ENCODE measurements at regions not wholly inside any gene's neighbourhood (a gene's known extent, or its start where the extent isn't known, plus 50 kb on each side); places are given as distances from the start of the nearest gene placed in this dataset.

DNA sequence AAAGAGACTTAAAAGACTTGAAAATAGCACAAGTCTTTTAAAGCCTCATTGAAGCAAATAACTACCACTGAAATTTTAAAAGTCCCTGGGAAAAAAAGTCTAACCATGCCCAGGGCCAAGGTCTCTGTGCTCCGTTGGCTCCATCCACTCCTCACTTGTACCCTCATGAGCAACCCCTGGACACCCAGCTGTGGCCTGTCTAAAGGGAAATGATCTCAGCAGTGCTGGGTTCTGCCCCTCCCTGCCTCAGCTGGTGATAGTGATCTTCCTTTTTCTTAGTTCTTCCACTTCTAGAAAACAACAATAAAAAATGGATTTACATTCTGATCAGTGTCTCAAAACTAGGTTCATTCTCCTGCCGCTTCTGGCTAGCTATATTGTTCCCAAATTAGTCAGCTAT, 423.5 kb upstream of the ADAMTS5 start (continued):
- TF ChIP-seq, protein P1, sequence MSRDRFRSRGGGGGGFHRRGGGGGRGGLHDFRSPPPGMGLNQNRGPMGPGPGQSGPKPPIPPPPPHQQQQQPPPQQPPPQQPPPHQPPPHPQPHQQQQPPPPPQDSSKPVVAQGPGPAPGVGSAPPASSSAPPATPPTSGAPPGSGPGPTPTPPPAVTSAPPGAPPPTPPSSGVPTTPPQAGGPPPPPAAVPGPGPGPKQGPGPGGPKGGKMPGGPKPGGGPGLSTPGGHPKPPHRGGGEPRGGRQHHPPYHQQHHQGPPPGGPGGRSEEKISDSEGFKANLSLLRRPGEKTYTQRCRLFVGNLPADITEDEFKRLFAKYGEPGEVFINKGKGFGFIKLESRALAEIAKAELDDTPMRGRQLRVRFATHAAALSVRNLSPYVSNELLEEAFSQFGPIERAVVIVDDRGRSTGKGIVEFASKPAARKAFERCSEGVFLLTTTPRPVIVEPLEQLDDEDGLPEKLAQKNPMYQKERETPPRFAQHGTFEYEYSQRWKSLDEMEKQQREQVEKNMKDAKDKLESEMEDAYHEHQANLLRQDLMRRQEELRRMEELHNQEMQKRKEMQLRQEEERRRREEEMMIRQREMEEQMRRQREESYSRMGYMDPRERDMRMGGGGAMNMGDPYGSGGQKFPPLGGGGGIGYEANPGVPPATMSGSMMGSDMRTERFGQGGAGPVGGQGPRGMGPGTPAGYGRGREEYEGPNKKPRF (IDR thresholded peaks at IDR 0.05; ENCODE audit: low read depth, low read length): no peak
- no peak for TF ChIP-seq ZNF311 (CRISPR knock-in tag; IDR thresholded peaks at IDR 0.05)

- Histone ChIP-seq H3K36me3 (ENCODE audit: control insufficient read depth, insufficient read depth, low read length) (no peaks in the 10 kb centered on the region), H3K9me1 (ENCODE audit: control insufficient read depth, insufficient read depth, low read length) (no peaks in the 10 kb centered on the region), H3K27ac (ENCODE audit: extremely low read depth, low read depth, low read length) (no peak overlapping the region), H3K4me2 (ENCODE audit: insufficient read depth, low read length) (no peak overlapping the region), H3K4me3 (no peak overlapping the region), H3K9me3 (replicated peaks; ENCODE audit: control insufficient read depth, insufficient read depth, low read depth, low read length) (no peaks in the 10 kb centered on the region), H3K27me3 (ENCODE audit: control insufficient read depth in 2 of 2, insufficient read depth in 2 of 2, low read length in 2 of 2) (no peaks in the 10 kb centered on the region), H3K9ac (ENCODE audit: insufficient read depth in 1 of 2, low read depth in 2 of 2, low read length in 2 of 2) (no peak overlapping the region), H3K4me1 (replicated peaks in 1 of 2; ENCODE audit: control insufficient read depth in 2 of 2, insufficient read depth in 2 of 2, low read length in 2 of 2) (no peaks in the 10 kb centered on the region), H4K20me1 (replicated peaks; ENCODE audit: control insufficient read depth, insufficient read depth, low read length) (no peaks in the 10 kb centered on the region), H3K79me2 (ENCODE audit: control insufficient read depth, insufficient read depth, low read length) (no peaks in the 10 kb centered on the region), H2AFZ (ENCODE audit: low read depth, low read length) (no peak overlapping the region)
- BruUV-seq (replicated peaks): no TSS peak
- intact Hi-C loops (cut with micrococcal nuclease) (no loop called here), in situ Hi-C loops (cut with MboI) (no loop called here)
- ChIA-PET CTCF (ENCODE audit: low intra/inter-chr PET ratio) (no interaction called here), POLR2A (no interaction called here)
- ATAC-seq (no peak), DNase-seq (ENCODE audit: extremely low read depth in 1 of 4, low spot score in 3 of 4) (no peak), FAIRE-seq (no peak)
- 0% methylated on average over 2 of the region's 2 CpGs for WGBS (ENCODE audit: insufficient coverage, low coverage, missing lambda C conversion rate)
- no peak for TF ChIP-seq PTRF (tag; IDR thresholded peaks at IDR 0.05)
- no peak for TF ChIP-seq REST (IDR thresholded peaks at IDR 0.05; ENCODE audit: borderline replicate concordance)
- no peak for TF ChIP-seq REST (CRISPR knock-in tag; IDR thresholded peaks at IDR 0.05; ENCODE audit: low read depth)
- TF ChIP-seq POLR2G (IDR thresholded peaks at IDR 0.05; ENCODE audit: low read depth, low read length): no peak
- TF ChIP-seq ESRRA (IDR thresholded peaks at IDR 0.05; ENCODE audit: borderline replicate concordance, low read depth): no peak
- TF ChIP-seq NR2C1 (IDR thresholded peaks at IDR 0.05): no peak
- no peak for TF ChIP-seq NR2C1 (tag; IDR thresholded peaks at IDR 0.05)
- TF ChIP-seq ZFP91 (CRISPR knock-in tag; IDR thresholded peaks at IDR 0.05): no peak
- TF ChIP-seq ESRRB (CRISPR knock-in tag; IDR thresholded peaks at IDR 0.05; ENCODE audit: borderline replicate concordance): no peak
These were observed 421.9 kb upstream of the ADAMTS5 start for GRCh38 chr21:27388825-27389224.
